GM12865 (cell line): ENCODE measurements at regions not wholly inside any gene's neighbourhood (a gene's known extent, or its start where the extent isn't known, plus 50 kb on each side); places are given as distances from the start of the nearest gene placed in this dataset.

Experiments used
- DNase-seq: peaks from one replicate; pipeline ENCODE4 v3.0.0; 2010; ENCODE audit warnings: low read depth
- H3K4me3 ChIP-seq: 2 replicates; pipeline ENCODE4 v1.5.1; 2011; ENCODE audit warnings: mild to moderate bottlenecking, low read depth, low read length, control low read depth
- CTCF ChIP-seq: IDR thresholded peaks from 2 replicates; pipeline ENCODE4 v1.5.1; 2011; ENCODE audit warnings: low read length, control low read depth, low read depth, inconsistent platforms; ENCODE audit not compliant: insufficient read depth; ENCODE audit errors: missing control alignments

- TF ChIP-seq CTCF: peak; percentile 23
- peak; percentile 7 for DNase-seq
- H3K4me3 ChIP-seq: no peak overlapping the region
These were observed 67.8 kb upstream of the ANKEF1 start for GRCh38 chr20:9966966-9967365.

GRCh38 chr20:9963029-9963428, 71.8 kb upstream of the ANKEF1 start:
- no peak for TF ChIP-seq CTCF
- no peak overlapping the region for H3K4me3 ChIP-seq
- no peak for DNase-seq

- TF ChIP-seq CTCF: no peak
- no peak for DNase-seq
- no peak overlapping the region for H3K4me3 ChIP-seq
These were observed 76.1 kb upstream of the ANKEF1 start for GRCh38 chr20:9958693-9959092.

GRCh38 chr20:9955646-9956045, 79.1 kb upstream of the ANKEF1 start:
- H3K4me3 ChIP-seq: no peak overlapping the region
- no peak for DNase-seq
- no peak for TF ChIP-seq CTCF

DNA sequence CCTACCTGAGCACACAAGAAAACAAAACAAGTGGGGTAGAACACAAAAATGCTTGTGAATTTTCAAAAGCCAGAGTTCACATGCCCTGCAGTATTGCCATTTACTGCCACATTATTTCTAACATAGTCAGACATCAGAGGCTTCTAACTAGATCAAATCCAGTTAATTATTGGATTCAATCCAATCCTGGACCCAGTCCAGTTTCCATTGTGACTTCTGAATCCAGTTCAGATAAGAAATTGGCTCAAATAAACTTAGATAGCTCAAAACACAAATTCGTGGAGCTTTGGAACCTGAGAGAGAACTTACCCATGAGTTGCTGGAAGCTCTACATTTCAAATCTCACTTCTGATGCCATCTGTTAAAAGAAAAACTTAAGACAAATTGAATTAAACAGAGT, 85.2 kb upstream of the ANKEF1 start:
- no peak for DNase-seq
- no peak overlapping the region for H3K4me3 ChIP-seq
- no peak for TF ChIP-seq CTCF

DNA sequence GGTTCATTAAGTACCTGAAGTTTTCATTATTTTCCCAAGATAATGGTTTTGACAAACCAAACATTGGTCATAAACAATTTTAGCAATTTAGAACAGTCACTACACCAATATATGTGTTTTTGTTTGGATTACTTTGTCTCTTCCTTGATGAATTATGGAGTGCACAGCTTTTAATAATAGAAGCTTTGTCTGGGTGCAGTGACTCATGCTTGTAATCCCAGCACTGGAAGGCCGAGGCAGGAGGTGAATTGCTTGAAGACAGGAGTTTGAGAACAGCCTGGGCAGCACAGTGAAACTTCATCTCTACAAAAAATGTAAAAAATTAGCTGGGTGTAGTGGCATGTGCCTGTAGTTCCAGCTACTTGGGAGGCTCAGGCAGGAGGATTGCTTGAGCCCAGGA, 89.4 kb upstream of the ANKEF1 start:
- DNase-seq: no peak
- TF ChIP-seq CTCF: no peak
- H3K4me3 ChIP-seq: no peak overlapping the region

DNA sequence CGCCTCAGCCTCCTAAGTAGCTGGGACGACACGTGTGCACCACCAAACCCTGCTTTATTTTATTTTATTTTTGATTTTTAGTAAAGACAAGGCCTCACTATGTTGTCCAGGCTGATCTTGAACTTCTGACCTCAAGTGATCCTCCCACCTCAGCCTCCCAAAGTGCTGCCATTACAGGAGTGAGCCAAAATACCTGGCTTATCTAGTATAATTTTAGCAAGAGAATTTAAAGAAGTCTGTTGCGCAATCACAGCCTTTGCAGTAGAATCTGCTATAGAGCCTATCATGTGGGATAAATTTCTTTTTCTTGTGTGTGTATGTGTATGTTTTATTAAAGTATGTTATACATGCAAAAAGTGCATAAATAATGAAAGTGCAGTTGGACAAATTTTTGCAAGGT, 92.1 kb upstream of the ANKEF1 start:
- TF ChIP-seq CTCF: no peak
- no peak for DNase-seq

More for the DNA sequence above, 92.1 kb upstream of the ANKEF1 start:
- no peak overlapping the region for H3K4me3 ChIP-seq
